ENCODE measurements at regions not wholly inside any gene's neighbourhood (a gene's known extent, or its start where the extent isn't known, plus 50 kb on each side); places are given as distances from the start of the nearest gene placed in this dataset.
"Not testable (repeated sequence)": the region's sequence is repeated elsewhere in the genome, so short reads cannot be mapped to it uniquely, and the experiment has no call there.

DNA sequence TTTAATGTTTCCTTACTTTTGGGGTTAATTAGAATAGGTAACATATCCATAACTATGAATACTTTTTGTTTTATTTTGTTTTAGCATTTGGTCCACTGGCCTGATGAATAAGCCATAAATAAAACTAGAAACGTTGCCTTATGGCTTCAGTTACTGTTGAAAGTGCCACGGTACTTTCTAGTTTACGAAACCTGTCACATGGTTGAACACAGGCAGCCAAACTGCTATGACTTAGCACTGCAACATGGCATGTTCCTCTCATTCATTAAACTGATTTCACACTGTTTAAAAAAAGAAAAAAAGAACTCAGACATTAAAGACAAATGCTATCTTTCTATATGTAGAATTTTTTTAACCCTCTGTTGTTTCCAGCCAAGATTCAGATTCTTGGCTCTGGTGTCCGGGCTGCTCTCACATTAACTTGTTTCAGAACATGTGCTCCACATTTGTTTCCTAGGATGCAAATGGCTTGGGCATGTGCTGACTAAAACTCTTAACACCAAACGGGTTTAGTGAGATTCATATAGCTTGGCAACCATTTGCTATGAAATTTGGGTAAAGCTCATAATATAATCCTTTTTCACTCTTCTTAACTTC lies 323.9 kb upstream of the RND3 start:
- Histone ChIP-seq H3K4me1 (replicated peaks) (no peaks in the 10 kb centered on the region), H3K9me3 (no peaks in the 10 kb centered on the region), H3K4me3 (no peak overlapping the region), H3K27me3 (replicated peaks; ENCODE audit: insufficient read depth) (no peaks in the 10 kb centered on the region), H3K36me3 (no peaks in the 10 kb centered on the region), H3K27ac (no peak overlapping the region)
- intact Hi-C loops (cut with DNase I): no loop called here
- TF ChIP-seq POLR2A (IDR thresholded peaks at IDR 0.05) (no peak), POLR2AphosphoS5 (IDR thresholded peaks at IDR 0.05) (peak; percentile 36), CTCF (IDR thresholded peaks at IDR 0.05) (no peak)
- 18% methylated on average over 5 of the region's 5 CpGs for WGBS
- peak; percentile 21 for DNase-seq (ENCODE audit: low spot score)

GRCh38 chr2:150809103-150809502 lies 321.6 kb upstream of the RND3 start:
- Histone ChIP-seq H3K4me3 (no peak overlapping the region), H3K9me3 (no peaks in the 10 kb centered on the region), H3K4me1 (replicated peaks) (no peaks in the 10 kb centered on the region), H3K36me3 (no peaks in the 10 kb centered on the region), H3K27ac (no peak overlapping the region), H3K27me3 (replicated peaks; ENCODE audit: insufficient read depth) (no peaks in the 10 kb centered on the region)
- 66% methylated on average over 2 of the region's 2 CpGs for WGBS
- no peak for TF ChIP-seq CTCF (IDR thresholded peaks at IDR 0.05)
- TF ChIP-seq POLR2AphosphoS5 (IDR thresholded peaks at IDR 0.05): no peak
- TF ChIP-seq POLR2A (IDR thresholded peaks at IDR 0.05): no peak
- intact Hi-C loops (cut with DNase I): no loop called here
- DNase-seq (ENCODE audit: low spot score): no peak

DNA sequence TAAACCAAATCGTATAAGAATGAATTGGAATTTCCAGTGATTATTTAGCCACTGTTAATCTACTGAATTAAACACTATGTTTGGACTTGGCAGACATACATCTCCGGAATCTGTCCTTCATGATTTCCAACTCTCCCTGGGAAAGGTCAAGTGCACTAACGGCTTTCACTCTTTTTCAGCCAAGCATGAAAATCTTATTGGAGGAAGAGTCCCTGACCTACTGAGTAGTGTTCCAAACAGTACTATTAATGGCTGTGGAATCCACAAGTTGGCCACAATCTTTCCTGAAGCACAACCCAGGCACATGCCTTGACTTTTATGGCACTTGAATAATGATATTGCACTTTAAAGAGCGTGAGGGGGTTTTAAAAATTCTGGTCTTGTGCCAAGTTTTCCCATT lies 318.9 kb upstream of the RND3 start:
- H3K4me3 ChIP-seq: no peak overlapping the region
- no peak for TF ChIP-seq POLR2A (IDR thresholded peaks at IDR 0.05)
- no peak for TF ChIP-seq POLR2AphosphoS5 (IDR thresholded peaks at IDR 0.05)
- no peak for TF ChIP-seq CTCF (IDR thresholded peaks at IDR 0.05)
- intact Hi-C loops (cut with DNase I): no loop called here
- H3K9me3 ChIP-seq: no peaks in the 10 kb centered on the region
- H3K4me1 ChIP-seq (replicated peaks): no peaks in the 10 kb centered on the region
- no peak for DNase-seq (ENCODE audit: low spot score)
- WGBS: 50% methylated on average over 4 of the region's 4 CpGs
- H3K27me3 ChIP-seq (replicated peaks; ENCODE audit: insufficient read depth): no peaks in the 10 kb centered on the region
- H3K36me3 ChIP-seq: no peaks in the 10 kb centered on the region
- H3K27ac ChIP-seq: no peak overlapping the region

GRCh38 chr2:150803689-150804398 lies 316.4 kb upstream of the RND3 start:
- Histone ChIP-seq H3K9me3 (no peaks in the 10 kb centered on the region), H3K4me3 (no peak overlapping the region), H3K27ac (no peak overlapping the region), H3K36me3 (no peaks in the 10 kb centered on the region), H3K4me1 (replicated peaks) (no peaks in the 10 kb centered on the region), H3K27me3 (replicated peaks; ENCODE audit: insufficient read depth) (no peaks in the 10 kb centered on the region)
- TF ChIP-seq POLR2AphosphoS5 (IDR thresholded peaks at IDR 0.05) (no peak), POLR2A (IDR thresholded peaks at IDR 0.05) (no peak), CTCF (IDR thresholded peaks at IDR 0.05) (no peak)
- intact Hi-C loops (cut with DNase I): no loop called here
- 78% methylated on average over 6 of the region's 6 CpGs for WGBS
- no peak for DNase-seq (ENCODE audit: low spot score)

- H3K36me3 ChIP-seq: no peaks in the 10 kb centered on the region
- H3K4me1 ChIP-seq (replicated peaks): no peaks in the 10 kb centered on the region
- H3K9me3 ChIP-seq: no peaks in the 10 kb centered on the region
- H3K27ac ChIP-seq: no peak overlapping the region
- intact Hi-C loops (cut with DNase I): no loop called here
- TF ChIP-seq CTCF (IDR thresholded peaks at IDR 0.05) (no peak), POLR2A (IDR thresholded peaks at IDR 0.05) (no peak), POLR2AphosphoS5 (IDR thresholded peaks at IDR 0.05) (no peak)
- WGBS: 95% methylated on average over 1 of the region's 1 CpG
- H3K27me3 ChIP-seq (replicated peaks; ENCODE audit: insufficient read depth): no peaks in the 10 kb centered on the region
- no peak for DNase-seq (ENCODE audit: low spot score)
- H3K4me3 ChIP-seq: no peak overlapping the region
Observed at GRCh38 chr2:150802635-150803034, 315.2 kb upstream of the RND3 start.

GRCh38 chr2:150796236-150796635 lies 308.8 kb upstream of the RND3 start:
- H3K9me3 ChIP-seq; intact Hi-C loops (cut with DNase I); H3K4me3 ChIP-seq; H3K27me3 ChIP-seq (replicated peaks; ENCODE audit: insufficient read depth); H3K4me1 ChIP-seq (replicated peaks); DNase-seq (ENCODE audit: low spot score); H3K36me3 ChIP-seq; H3K27ac ChIP-seq: not testable (repeated sequence)
- 85% methylated on average over 3 of the region's 3 CpGs for WGBS

Measured in prostate gland (tissue), 2 donors.